ENCODE measurements at regions not wholly inside any gene's neighbourhood (a gene's known extent, or its start where the extent isn't known, plus 50 kb on each side); places are given as distances from the start of the nearest gene placed in this dataset.

GRCh38 chr3:95939235-95939809 is 875.1 kb upstream of the EPHA6 start:
- whole genome bisulfite sequencing = 76% methylated on average over 4 of the region's 4 CpGs
- no peaks in the 10 kb centered on the region for H3K9me3 ChIP-seq (ENCODE audit: control insufficient read depth, low read length)
- DNase-seq = no peak
- intact Hi-C loops (cut with DNase I) = no loop called here
- no peaks in the 10 kb centered on the region for H3K27me3 ChIP-seq (ENCODE audit: control insufficient read depth, insufficient read depth)
- H3K4me3 ChIP-seq (ENCODE audit: low read length) = no peak overlapping the region
- no peak for ATAC-seq
- H3K27ac ChIP-seq (ENCODE audit: low read length) = no peak overlapping the region
- H3K4me1 ChIP-seq (ENCODE audit: control insufficient read depth, insufficient read depth, low read length) = no peaks in the 10 kb centered on the region

- no peak for DNase-seq
- no peak overlapping the region for H3K4me3 ChIP-seq (ENCODE audit: low read length)
- H3K27ac ChIP-seq (ENCODE audit: low read length) = no peak overlapping the region
- intact Hi-C loops (cut with DNase I) = no loop called here
- H3K9me3 ChIP-seq (ENCODE audit: control insufficient read depth, low read length) = no peaks in the 10 kb centered on the region
- WGBS = 76% methylated on average over 2 of the region's 2 CpGs
- no peak for ATAC-seq
- H3K4me1 ChIP-seq (ENCODE audit: control insufficient read depth, insufficient read depth, low read length) = no peaks in the 10 kb centered on the region
- H3K27me3 ChIP-seq (ENCODE audit: control insufficient read depth, insufficient read depth) = no peaks in the 10 kb centered on the region
Measured at GRCh38 chr3:95965704-95966336, 848.6 kb upstream of the EPHA6 start.

- Histone ChIP-seq H3K27me3 (ENCODE audit: control insufficient read depth, insufficient read depth) (no peaks in the 10 kb centered on the region), H3K4me1 (ENCODE audit: control insufficient read depth, insufficient read depth, low read length) (no peaks in the 10 kb centered on the region), H3K27ac (ENCODE audit: low read length) (no peak overlapping the region), H3K9me3 (ENCODE audit: control insufficient read depth, low read length) (no peaks in the 10 kb centered on the region), H3K4me3 (ENCODE audit: low read length) (no peak overlapping the region)
- intact Hi-C loops (cut with DNase I) = no loop called here
- DNase-seq (no peak), ATAC-seq (peak; percentile 18 to 38)
- 78% methylated on average over 2 of the region's 2 CpGs for WGBS
Measured at GRCh38 chr3:95971573-95971972, 842.8 kb upstream of the EPHA6 start.

- H3K4me1 ChIP-seq (ENCODE audit: control insufficient read depth, insufficient read depth, low read length) = no peaks in the 10 kb centered on the region
- no peak overlapping the region for H3K4me3 ChIP-seq (ENCODE audit: low read length)
- DNase-seq (no peak), ATAC-seq (no peak)
- 83% methylated on average over 4 of the region's 4 CpGs for WGBS
- no peak overlapping the region for H3K27ac ChIP-seq (ENCODE audit: low read length)
- H3K27me3 ChIP-seq (ENCODE audit: control insufficient read depth, insufficient read depth) = no peaks in the 10 kb centered on the region
- no peaks in the 10 kb centered on the region for H3K9me3 ChIP-seq (ENCODE audit: control insufficient read depth, low read length)
- intact Hi-C loops (cut with DNase I) = no loop called here
Measured at GRCh38 chr3:95994338-95994737, 820.1 kb upstream of the EPHA6 start.

- ATAC-seq (no peak), DNase-seq (no peak)
- Histone ChIP-seq H3K9me3 (ENCODE audit: control insufficient read depth, low read length) (no peaks in the 10 kb centered on the region), H3K4me3 (ENCODE audit: low read length) (no peak overlapping the region), H3K27me3 (ENCODE audit: control insufficient read depth, insufficient read depth) (no peaks in the 10 kb centered on the region), H3K4me1 (ENCODE audit: control insufficient read depth, insufficient read depth, low read length) (no peaks in the 10 kb centered on the region), H3K27ac (ENCODE audit: low read length) (no peak overlapping the region)
- intact Hi-C loops (cut with DNase I) = no loop called here
- WGBS = 57% methylated on average over 4 of the region's 4 CpGs
Measured at GRCh38 chr3:96000966-96001365, 813.4 kb upstream of the EPHA6 start.

GRCh38 chr3:96007650-96008195 is 806.7 kb upstream of the EPHA6 start:
- H3K27me3 ChIP-seq (ENCODE audit: control insufficient read depth, insufficient read depth) = no peaks in the 10 kb centered on the region
- no peak for ATAC-seq
- no peaks in the 10 kb centered on the region for H3K9me3 ChIP-seq (ENCODE audit: control insufficient read depth, low read length)
- no peak for DNase-seq
- intact Hi-C loops (cut with DNase I) = no loop called here
- no peak overlapping the region for H3K27ac ChIP-seq (ENCODE audit: low read length)
- no peak overlapping the region for H3K4me3 ChIP-seq (ENCODE audit: low read length)
- H3K4me1 ChIP-seq (ENCODE audit: control insufficient read depth, insufficient read depth, low read length) = no peaks in the 10 kb centered on the region

GRCh38 chr3:96012939-96013338 is 801.5 kb upstream of the EPHA6 start:
- intact Hi-C loops (cut with DNase I) = no loop called here
- WGBS = 62% methylated on average over 2 of the region's 2 CpGs
- ATAC-seq = no peak
- no peaks in the 10 kb centered on the region for H3K4me1 ChIP-seq (ENCODE audit: control insufficient read depth, insufficient read depth, low read length)
- H3K27me3 ChIP-seq (ENCODE audit: control insufficient read depth, insufficient read depth) = no peaks in the 10 kb centered on the region
- no peaks in the 10 kb centered on the region for H3K9me3 ChIP-seq (ENCODE audit: control insufficient read depth, low read length)
- DNase-seq = no peak
- no peak overlapping the region for H3K27ac ChIP-seq (ENCODE audit: low read length)
- H3K4me3 ChIP-seq (ENCODE audit: low read length) = no peak overlapping the region

- H3K27me3 ChIP-seq (ENCODE audit: control insufficient read depth, insufficient read depth) = no peaks in the 10 kb centered on the region
- no peak overlapping the region for H3K4me3 ChIP-seq (ENCODE audit: low read length)
- no peaks in the 10 kb centered on the region for H3K9me3 ChIP-seq (ENCODE audit: control insufficient read depth, low read length)
- DNase-seq (no peak), ATAC-seq (no peak)
- intact Hi-C loops (cut with DNase I) = no loop called here
- no peaks in the 10 kb centered on the region for H3K4me1 ChIP-seq (ENCODE audit: control insufficient read depth, insufficient read depth, low read length)
- H3K27ac ChIP-seq (ENCODE audit: low read length) = no peak overlapping the region
- 73% methylated on average over 3 of the region's 3 CpGs for WGBS
Measured at GRCh38 chr3:96017556-96017955, 796.8 kb upstream of the EPHA6 start.

GRCh38 chr3:96022676-96023075 is 791.7 kb upstream of the EPHA6 start:
- H3K4me3 ChIP-seq (ENCODE audit: low read length) = no peak overlapping the region
- H3K27me3 ChIP-seq (ENCODE audit: control insufficient read depth, insufficient read depth) = no peaks in the 10 kb centered on the region
- WGBS = 67% methylated on average over 2 of the region's 2 CpGs
- H3K27ac ChIP-seq (ENCODE audit: low read length) = no peak overlapping the region
- H3K4me1 ChIP-seq (ENCODE audit: control insufficient read depth, insufficient read depth, low read length) = no peaks in the 10 kb centered on the region
- no peaks in the 10 kb centered on the region for H3K9me3 ChIP-seq (ENCODE audit: control insufficient read depth, low read length)
- intact Hi-C loops (cut with DNase I) = no loop called here
- DNase-seq (no peak), ATAC-seq (no peak)

- no peak overlapping the region for H3K27ac ChIP-seq (ENCODE audit: low read length)
- DNase-seq (no peak), ATAC-seq (no peak)
- no peak overlapping the region for H3K4me3 ChIP-seq (ENCODE audit: low read length)
- no peaks in the 10 kb centered on the region for H3K9me3 ChIP-seq (ENCODE audit: control insufficient read depth, low read length)
- WGBS = 74% methylated on average over 2 of the region's 2 CpGs
- H3K4me1 ChIP-seq (ENCODE audit: control insufficient read depth, insufficient read depth, low read length) = no peaks in the 10 kb centered on the region
- intact Hi-C loops (cut with DNase I) = no loop called here
- no peaks in the 10 kb centered on the region for H3K27me3 ChIP-seq (ENCODE audit: control insufficient read depth, insufficient read depth)
Measured at GRCh38 chr3:96027718-96028117, 786.7 kb upstream of the EPHA6 start.

GRCh38 chr3:96039632-96040031 is 774.8 kb upstream of the EPHA6 start:
- H3K27ac ChIP-seq (ENCODE audit: low read length) = no peak overlapping the region
- ATAC-seq (no peak), DNase-seq (no peak)
- intact Hi-C loops (cut with DNase I) = no loop called here
- H3K4me1 ChIP-seq (ENCODE audit: control insufficient read depth, insufficient read depth, low read length) = no peaks in the 10 kb centered on the region
- no peaks in the 10 kb centered on the region for H3K27me3 ChIP-seq (ENCODE audit: control insufficient read depth, insufficient read depth)
- H3K9me3 ChIP-seq (ENCODE audit: control insufficient read depth, low read length) = no peaks in the 10 kb centered on the region
- H3K4me3 ChIP-seq (ENCODE audit: low read length) = no peak overlapping the region

GRCh38 chr3:96059301-96059700 is 755.1 kb upstream of the EPHA6 start:
- H3K27ac ChIP-seq (ENCODE audit: low read length) = no peak overlapping the region
- H3K4me1 ChIP-seq (ENCODE audit: control insufficient read depth, insufficient read depth, low read length) = no peaks in the 10 kb centered on the region
- DNase-seq = no peak
- no peak for ATAC-seq
- H3K27me3 ChIP-seq (ENCODE audit: control insufficient read depth, insufficient read depth) = no peaks in the 10 kb centered on the region
- H3K4me3 ChIP-seq (ENCODE audit: low read length) = no peak overlapping the region
- no peaks in the 10 kb centered on the region for H3K9me3 ChIP-seq (ENCODE audit: control insufficient read depth, low read length)
- 63% methylated on average over 1 of the region's 1 CpG for WGBS
- intact Hi-C loops (cut with DNase I) = no loop called here
